GM12878 (cell line): ENCODE measurements at regions not wholly inside any gene's neighbourhood (a gene's known extent, or its start where the extent isn't known, plus 50 kb on each side); places are given as distances from the start of the nearest gene placed in this dataset.
A peak's percentile ranks its signal among the peaks of the same experiment; 100 is the strongest.

Source experiments
- ATAC-seq: fragments of 200-7000 bp; cut with Tn5 transposase; 3 replicates; pipeline ENCODE4 v1.9.1; 2020; ENCODE audit warnings: mild to moderate bottlenecking, moderate library complexity
- BruUV-seq: library from RNA; stranded (reverse); fragments of 400-500 nt; replicated peaks from 2 replicates; lab custom pipeline; 2021; lab: Mats Ljungman, UMichigan
- CTCF ChIA-PET: fragments of 300-600 bp; sonication (Branson Sonifier 250); formaldehyde crosslinking; extraction: SDS; loops from one replicate; lab custom pipeline; 2021; ENCODE audit warnings: inconsistent platforms; lab: Yijun Ruan, JAX
- POLR2A ChIA-PET: fragments of 350-600 bp; formaldehyde crosslinking; extraction: SDS; loops from one replicate; lab custom pipeline; 2021; ENCODE audit warnings: inconsistent platforms; lab: Charles Lee
- RAD21 ChIA-PET: fragments of 300-600 bp; sonication (Branson Sonifier 250); formaldehyde crosslinking; loops from one replicate; lab custom pipeline; 2023; ENCODE audit warnings: antibody characterized with exemption; ENCODE audit not compliant: unreplicated experiment; lab: Charles Lee
- SMC1A ChIA-PET: fragments of 300-600 bp; sonication (Branson Sonifier 250); formaldehyde crosslinking; loops from one replicate; lab custom pipeline; 2023; ENCODE audit not compliant: unreplicated experiment, uncharacterized antibody; lab: Charles Lee
- DNase-seq: peaks from one replicate; pipeline ENCODE4 v3.0.0-alpha.2; 2011; ENCODE audit warnings: low read depth, low spot score
- FAIRE-seq: peaks from 3 replicates; lab custom pipeline; 2011; peaks lifted over from hg19 to GRCh38; lab: Jason Lieb, UNC
- H2AFZ ChIP-seq: 2 replicates; pipeline ENCODE4 v1.6.0; 2011; ENCODE audit warnings: low read depth, low read length, control low read depth; ENCODE audit not compliant: control insufficient read depth
- H3K27ac ChIP-seq: 2 replicates; pipeline ENCODE4 v1.5.1; 2011; ENCODE audit warnings: control low read depth; ENCODE audit not compliant: control insufficient read depth, insufficient read depth
- H3K27me3 ChIP-seq, 2 experiments: replicated peaks in 1 of 2; 2 replicates each; pipeline versions ENCODE4 v1.6.0 to v1.6.1; 2011; ENCODE audit warnings: low read length in 1 of 2; ENCODE audit not compliant: control insufficient read depth in 2 of 2, insufficient read depth in 2 of 2
- H3K36me3 ChIP-seq, 2 experiments: 2 replicates each; pipeline ENCODE4 v1.5.1; 2011; ENCODE audit warnings: low read length in 1 of 2; ENCODE audit not compliant: control insufficient read depth in 2 of 2, insufficient read depth in 2 of 2
- H3K4me1 ChIP-seq: 2 replicates; pipeline ENCODE4 v1.6.1; 2011; ENCODE audit warnings: mild to moderate bottlenecking, low read length, moderate library complexity, mixed read lengths; ENCODE audit not compliant: control insufficient read depth, insufficient read depth
- H3K4me2 ChIP-seq: 2 replicates; pipeline ENCODE4 v1.6.0; 2011; ENCODE audit warnings: control low read depth; ENCODE audit not compliant: control insufficient read depth, insufficient read depth
- H3K4me3 ChIP-seq: fragments of 200-600 bp; sonication (generic); 2 replicates; pipeline ENCODE4 v1.5.1; 2016
- H3K79me2 ChIP-seq: 2 replicates; pipeline ENCODE4 v1.6.0; 2011; ENCODE audit warnings: low read length; ENCODE audit not compliant: control insufficient read depth, insufficient read depth
- H3K9ac ChIP-seq: 2 replicates; pipeline ENCODE4 v1.8.0; 2011; ENCODE audit warnings: low read length, control low read depth, mixed read lengths; ENCODE audit not compliant: control insufficient read depth, insufficient read depth
- H3K9me3 ChIP-seq: replicated peaks from 3 replicates; pipeline ENCODE4 v1.5.1; 2011; ENCODE audit warnings: mild to moderate bottlenecking, low read length; ENCODE audit not compliant: control insufficient read depth, insufficient read depth
- H4K20me1 ChIP-seq: 2 replicates; pipeline ENCODE4 v1.6.0; 2011; ENCODE audit not compliant: control insufficient read depth, insufficient read depth
- DPF2 ChIP-seq: fragments of 450-650 bp; IDR thresholded peaks from 2 replicates; pipeline ENCODE4 v1.6.1; 2017; ENCODE audit warnings: mild to moderate bottlenecking
- E2F8 ChIP-seq: fragments of 450-650 bp; IDR thresholded peaks from 2 replicates; pipeline ENCODE4 v1.6.1; 2018; ENCODE audit warnings: mild to moderate bottlenecking, low read depth, moderate library complexity; ENCODE audit not compliant: partially characterized antibody
- LARP7 ChIP-seq: fragments of 450-650 bp; IDR thresholded peaks from 2 replicates; pipeline ENCODE4 v1.6.1; 2017; ENCODE audit warnings: mild to moderate bottlenecking
- PML ChIP-seq: IDR thresholded peaks from 2 replicates; pipeline ENCODE4 v1.6.1; 2012; ENCODE audit warnings: low read length, inconsistent platforms
- SIX5 ChIP-seq: IDR thresholded peaks from 2 replicates; pipeline ENCODE4 v1.6.1; 2011; ENCODE audit warnings: mild to moderate bottlenecking, low read depth, low read length, moderate library complexity; ENCODE audit not compliant: severe bottlenecking
- STAT3 ChIP-seq: IDR thresholded peaks from 2 replicates; pipeline ENCODE4 v1.6.1; 2011; ENCODE audit warnings: low read depth, low read length, improper control_type of control experiment
- ZBTB4 ChIP-seq: fragments of 450-650 bp; formaldehyde crosslinking; IDR thresholded peaks from 2 replicates; pipeline ENCODE4 v1.4.0; 2022; ENCODE audit warnings: mild to moderate bottlenecking, moderate library complexity
- ZNF592 ChIP-seq: fragments of 450-650 bp; IDR thresholded peaks from 2 replicates; pipeline ENCODE4 v1.6.1; 2017; ENCODE audit warnings: mild to moderate bottlenecking, moderate library complexity
- WGBS: methylation state at CpG from one replicate; pipeline ENCODE4 v1.1.6; 2016; ENCODE audit warnings: low lambda C conversion rate; ENCODE audit not compliant: insufficient replicate concordance, insufficient coverage; ENCODE audit errors: missing lambda C conversion rate; 5-methylcytosine and 5-hydroxymethylcytosine counted together
- in situ Hi-C: fragments of 300-500 bp; cut with MboI; formaldehyde crosslinking; loops from 9 replicates; pipeline ENCODE4 v1.14.3; 2018; ENCODE audit warnings: mixed read lengths
- intact Hi-C: fragments of 100-400 bp; cut with micrococcal nuclease; formaldehyde crosslinking; loops from one replicate; pipeline ENCODE4 v1.14.2; 2022; ENCODE audit not compliant: unreplicated experiment

GRCh38 chr3:72135636-72136035, 350.7 kb upstream of the PROK2 start:
- intact Hi-C loops (no loop called here), in situ Hi-C loops (no loop called here)
- Histone ChIP-seq H3K4me3 (no peak overlapping the region), H3K36me3 (no peaks in the 10 kb centered on the region), H3K9ac (peak overlapping the region; percentile 26; the same call in 1 of the 2 replicates), H3K4me1 (peaks cover 32% of the 10 kb centered on the region), H3K79me2 (no peaks in the 10 kb centered on the region), H3K27me3 (no peaks in the 10 kb centered on the region), H2AFZ (no peak overlapping the region; the same call in 1 of the 2 replicates), H3K4me2 (peak overlapping the region; percentile 67), H3K9me3 (no peaks in the 10 kb centered on the region), H3K27ac (no peak overlapping the region; the same call in 1 of the 2 replicates), H4K20me1 (no peaks in the 10 kb centered on the region)
- POLR2A ChIA-PET: interaction anchor here (0.8 kb wide), 1 partner anchor 27 kb away, joined by 3 read pairs; no protein-coding TSS in a partner anchor
- RAD21 ChIA-PET: interaction anchor here (1.5 to 6.1 kb wide), 3 partner anchors 28 to 151 kb away, joined by 5 to 26 read pairs (median 16); no protein-coding TSS in a partner anchor
- ATAC-seq (no peak), FAIRE-seq (no peak), DNase-seq (no peak)
- BruUV-seq: no TSS peak
- CTCF ChIA-PET: interaction anchor here (1.3 kb wide), 1 partner anchor 21 kb away, joined by 3 read pairs; no protein-coding TSS in a partner anchor
- TF ChIP-seq SIX5 (no peak), STAT3 (no peak), PML (no peak), ZNF592 (no peak), ZBTB4 (CRISPR knock-in tag) (no peak), DPF2 (no peak), E2F8 (no peak), LARP7 (no peak)
- 62% methylated on average over 5 of the region's 5 CpGs for WGBS
- SMC1A ChIA-PET: interaction anchor here (1.2 to 2.2 kb wide), 3 partner anchors 33 to 158 kb away, joined by 3 to 7 read pairs (median 4); no protein-coding TSS in a partner anchor
